CD4-positive, alpha-beta T cell (primary cell): ENCODE measurements at regions not wholly inside any gene's neighbourhood (a gene's known extent, or its start where the extent isn't known, plus 50 kb on each side); places are given as distances from the start of the nearest gene placed in this dataset.

Experiments used
- ATAC-seq: fragments of 200-7000 bp; cut with Tn5 transposase; one replicate; pipeline ENCODE4 v1.10.0; 2022; ENCODE audit warnings: mild to moderate bottlenecking; ENCODE audit not compliant: poor library complexity
- CTCF ChIA-PET: fragments of 350-600 bp; sonication (Branson Sonifier 250); formaldehyde crosslinking; loops from one replicate; lab custom pipeline; 2021; ENCODE audit warnings: antibody characterized with exemption, inconsistent platforms; lab: Charles Lee
- POLR2A ChIA-PET: fragments of 350-600 bp; sonication (Branson Sonifier 250); formaldehyde crosslinking; loops from one replicate; lab custom pipeline; 2021; ENCODE audit warnings: antibody characterized with exemption, inconsistent platforms; lab: Charles Lee
- DNase-seq, 14 experiments: peaks; one replicate each; pipeline ENCODE4 v3.0.0-alpha.2; 2013 to 2020; ENCODE audit warnings: mixed read lengths in 2 of 14
- H3K27ac ChIP-seq, 2 donors: one replicate each; pipeline versions ENCODE4 v1.5.1 to v1.7.0; 2013; ENCODE audit warnings: low read length in 2 of 2, low read depth in 1 of 2, mild to moderate bottlenecking in 1 of 2
- H3K27me3 ChIP-seq, 2 experiments: 1 replicate in 1 of 2; 2 replicates in 1 of 2; pipeline versions ENCODE4 v1.6.1 to v1.7.0; 2013; ENCODE audit warnings: low read length in 2 of 2, control low read depth in 1 of 2, mild to moderate bottlenecking in 1 of 2, moderate library complexity in 1 of 2; ENCODE audit not compliant: insufficient read depth in 2 of 2, control insufficient read depth in 1 of 2
- H3K36me3 ChIP-seq: one replicate; pipeline ENCODE4 v1.6.1; 2013; ENCODE audit warnings: low read length, control low read depth; ENCODE audit not compliant: insufficient read depth
- H3K4me1 ChIP-seq: one replicate; pipeline ENCODE4 v1.6.1; 2013; ENCODE audit warnings: low read length, control low read depth; ENCODE audit not compliant: insufficient read depth
- H3K4me3 ChIP-seq: one replicate; pipeline ENCODE4 v1.5.1; 2013; ENCODE audit warnings: mild to moderate bottlenecking, low read length, moderate library complexity
- H3K9me3 ChIP-seq, 2 experiments: 1 replicate in 1 of 2; 2 replicates in 1 of 2; pipeline versions ENCODE4 v1.6.1 to v1.7.0; 2013; ENCODE audit warnings: low read length in 2 of 2, mild to moderate bottlenecking in 2 of 2, control low read depth in 1 of 2, moderate library complexity in 1 of 2; ENCODE audit not compliant: control insufficient read depth in 1 of 2, insufficient read depth in 1 of 2
- H3K27ac Mint-ChIP-seq: one replicate; pipeline ENCODE4 v1.8.0; 2020; ENCODE audit warnings: mixed read lengths
- H3K27me3 Mint-ChIP-seq: one replicate; pipeline ENCODE4 v1.8.0; 2021; ENCODE audit warnings: mixed read lengths
- H3K36me3 Mint-ChIP-seq: one replicate; pipeline ENCODE4 v1.8.0; 2021; ENCODE audit warnings: low read depth, mixed read lengths
- H3K4me1 Mint-ChIP-seq: one replicate; pipeline ENCODE4 v1.8.0; 2021; ENCODE audit warnings: low read depth, mixed read lengths
- H3K4me3 Mint-ChIP-seq: one replicate; pipeline ENCODE4 v1.8.0; 2020; ENCODE audit warnings: mild to moderate bottlenecking, mixed read lengths
- H3K9me3 Mint-ChIP-seq: one replicate; pipeline ENCODE4 v1.8.0; 2020; ENCODE audit warnings: mixed read lengths
- CTCF ChIP-seq: fragments of 200-600 bp; IDR thresholded peaks from one replicate; pipeline ENCODE4 v1.8.0; 2022; ENCODE audit warnings: antibody characterized with exemption, mild to moderate bottlenecking
- intact Hi-C, 2 experiments: fragments of 100-400 bp; cut with DNase I in 1 of 2; cut with micrococcal nuclease in 1 of 2; formaldehyde crosslinking; loops; one replicate each; pipeline versions ENCODE4 v1.15.1 to v1.9.0; 2023 to 2025; cut with DNase I, micrococcal nuclease

- no peak for TF ChIP-seq CTCF
- no peak overlapping the region for H3K27ac ChIP-seq
- no peak overlapping the region for H3K4me3 ChIP-seq
- DNase-seq, result no peak
- H3K4me1 ChIP-seq, result no peaks in the 10 kb centered on the region
- Mint-ChIP-seq H3K27ac (no peak overlapping the region), H3K9me3 (peaks cover 5% of the 10 kb centered on the region), H3K4me3 (no peak overlapping the region), H3K36me3 (no peaks in the 10 kb centered on the region), H3K4me1 (peaks cover 7% of the 10 kb centered on the region), H3K27me3 (peaks cover 42% of the 10 kb centered on the region)
- ChIA-PET CTCF (no interaction called here), POLR2A (no interaction called here)
- H3K36me3 ChIP-seq, result no peaks in the 10 kb centered on the region
- intact Hi-C loops, result no loop called here
- H3K9me3 ChIP-seq, result no peaks in the 10 kb centered on the region
- H3K27me3 ChIP-seq, result no peaks in the 10 kb centered on the region
- no peak for ATAC-seq
Measured at GRCh38 chr5:167571824-167572223, 719.6 kb upstream of the WWC1 start.

- ATAC-seq, result no peak
- intact Hi-C loops, result no loop called here
- Histone ChIP-seq H3K9me3 (no peaks in the 10 kb centered on the region), H3K27ac (no peak overlapping the region), H3K36me3 (no peaks in the 10 kb centered on the region), H3K27me3 (no peaks in the 10 kb centered on the region), H3K4me1 (no peaks in the 10 kb centered on the region), H3K4me3 (no peak overlapping the region)
- H3K9me3 Mint-ChIP-seq, result peaks cover 2% of the 10 kb centered on the region
- no peak overlapping the region for H3K4me3 Mint-ChIP-seq
- no peak for TF ChIP-seq CTCF
- no peak for DNase-seq
- ChIA-PET CTCF (no interaction called here), POLR2A (no interaction called here)
- H3K27ac Mint-ChIP-seq, result no peak overlapping the region
- no peaks in the 10 kb centered on the region for H3K36me3 Mint-ChIP-seq
- peaks cover 51% of the 10 kb centered on the region for H3K27me3 Mint-ChIP-seq
- H3K4me1 Mint-ChIP-seq, result peaks cover 7% of the 10 kb centered on the region
Measured at GRCh38 chr5:167573370-167574127, 717.9 kb upstream of the WWC1 start.

- no peak for TF ChIP-seq CTCF
- DNase-seq (no peak), ATAC-seq (no peak)
- Mint-ChIP-seq H3K36me3 (no peaks in the 10 kb centered on the region), H3K4me3 (no peak overlapping the region), H3K27ac (no peak overlapping the region), H3K9me3 (no peaks in the 10 kb centered on the region), H3K27me3 (peaks cover 47% of the 10 kb centered on the region), H3K4me1 (peaks cover 7% of the 10 kb centered on the region)
- no peaks in the 10 kb centered on the region for H3K9me3 ChIP-seq
- POLR2A ChIA-PET, result no interaction called here
- H3K36me3 ChIP-seq, result no peaks in the 10 kb centered on the region
- no peaks in the 10 kb centered on the region for H3K27me3 ChIP-seq
- intact Hi-C loops, result no loop called here
- no peaks in the 10 kb centered on the region for H3K4me1 ChIP-seq
- CTCF ChIA-PET, result no interaction called here
- no peak overlapping the region for H3K27ac ChIP-seq
- H3K4me3 ChIP-seq, result no peak overlapping the region
Measured at GRCh38 chr5:167574464-167574863, 717.0 kb upstream of the WWC1 start.
